ENCODE measurements at regions not wholly inside any gene's neighbourhood (a gene's known extent, or its start where the extent isn't known, plus 50 kb on each side); places are given as distances from the start of the nearest gene placed in this dataset.

GRCh38 chr5:160978944-160979343 is 126.9 kb upstream of the ATP10B start:
- H3K9ac ChIP-seq (ENCODE audit: control insufficient read depth, extremely low read depth, insufficient read depth, low read length): no peak overlapping the region
- H3K79me2 ChIP-seq (ENCODE audit: control insufficient read depth, insufficient read depth, low read length): no peaks in the 10 kb centered on the region
- no peak overlapping the region for H3K4me3 ChIP-seq (ENCODE audit: control insufficient read depth in 2 of 3, extremely low read depth in 1 of 3, insufficient read depth in 2 of 3, low read depth in 1 of 3, low read length in 3 of 3)
- no peak overlapping the region for H2AFZ ChIP-seq (ENCODE audit: control insufficient read depth, low read length)
- DNase-seq (ENCODE audit: low read depth, low spot score) (no peak), FAIRE-seq (no peak)
- H3K4me1 ChIP-seq (ENCODE audit: control insufficient read depth, extremely low read depth, insufficient read depth, low read length): no peaks in the 10 kb centered on the region
- no peak overlapping the region for H3K27ac ChIP-seq (ENCODE audit: control insufficient read depth, insufficient read depth, low read length)
- no peaks in the 10 kb centered on the region for H3K9me3 ChIP-seq (ENCODE audit: control insufficient read depth, low read depth, low read length)
- H4K20me1 ChIP-seq (ENCODE audit: control insufficient read depth, extremely low read depth, insufficient read depth, low read length): no peaks in the 10 kb centered on the region
- no peak overlapping the region for H3K4me2 ChIP-seq (ENCODE audit: control insufficient read depth, extremely low read depth, insufficient read depth, low read depth, low read length)
- H3K36me3 ChIP-seq (ENCODE audit: control insufficient read depth in 2 of 2, extremely low read depth in 1 of 2, insufficient read depth in 2 of 2, low read length in 2 of 2): no peaks in the 10 kb centered on the region
- no peak for TF ChIP-seq CTCF (optimal IDR thresholded peaks at IDR 0.05 in 1 of 3, IDR thresholded peaks at IDR 0.05 in 1 of 3, conservative IDR thresholded peaks at IDR 0.05 in 1 of 3; ENCODE audit: extremely low read depth in 1 of 3, insufficient read depth in 2 of 3, low read length in 3 of 3)
- no peak for TF ChIP-seq EZH2 (IDR thresholded peaks at IDR 0.05; ENCODE audit: low read length)
- H3K27me3 ChIP-seq (ENCODE audit: control insufficient read depth, extremely low read depth, insufficient read depth, low read length): no peaks in the 10 kb centered on the region
- no peaks in the 10 kb centered on the region for H3K9me1 ChIP-seq (ENCODE audit: control insufficient read depth, extremely low read depth, insufficient read depth, low read length)
- dilution Hi-C loops (cut with MboI; ENCODE audit: extremely low pct_ligation_motif_present, low sequenced_read_pairs): no loop called here

DNA sequence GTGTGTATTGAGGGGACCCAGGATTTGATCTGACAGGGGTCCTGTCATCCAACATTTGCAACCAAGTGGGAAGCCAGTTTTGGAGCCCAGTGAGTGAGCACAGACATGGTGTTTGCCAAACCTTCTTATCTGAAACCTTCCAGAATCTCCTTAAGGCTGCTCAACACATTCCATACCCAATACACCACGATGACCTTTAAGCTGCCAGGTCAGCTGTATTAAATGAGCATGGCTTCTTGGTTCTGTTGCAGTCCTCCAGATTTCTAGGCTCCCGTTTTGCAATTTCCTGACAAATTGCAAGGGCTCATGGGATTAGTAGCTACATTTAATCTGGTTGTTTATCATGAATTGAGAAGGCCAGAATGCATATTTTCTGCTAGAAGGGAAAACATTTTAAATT is 124.2 kb upstream of the ATP10B start:
- no peaks in the 10 kb centered on the region for H3K4me1 ChIP-seq (ENCODE audit: control insufficient read depth, extremely low read depth, insufficient read depth, low read length)
- H3K9ac ChIP-seq (ENCODE audit: control insufficient read depth, extremely low read depth, insufficient read depth, low read length): no peak overlapping the region
- no peaks in the 10 kb centered on the region for H3K9me3 ChIP-seq (ENCODE audit: control insufficient read depth, low read depth, low read length)
- no peak overlapping the region for H2AFZ ChIP-seq (ENCODE audit: control insufficient read depth, low read length)
- no peak overlapping the region for H3K27ac ChIP-seq (ENCODE audit: control insufficient read depth, insufficient read depth, low read length)
- no peaks in the 10 kb centered on the region for H3K79me2 ChIP-seq (ENCODE audit: control insufficient read depth, insufficient read depth, low read length)
- DNase-seq (ENCODE audit: low read depth, low spot score) (no peak), FAIRE-seq (no peak)
- H3K9me1 ChIP-seq (ENCODE audit: control insufficient read depth, extremely low read depth, insufficient read depth, low read length): no peaks in the 10 kb centered on the region
- H4K20me1 ChIP-seq (ENCODE audit: control insufficient read depth, extremely low read depth, insufficient read depth, low read length): no peaks in the 10 kb centered on the region
- no peak overlapping the region for H3K4me3 ChIP-seq (ENCODE audit: control insufficient read depth in 2 of 3, extremely low read depth in 1 of 3, insufficient read depth in 2 of 3, low read depth in 1 of 3, low read length in 3 of 3)
- TF ChIP-seq EZH2 (IDR thresholded peaks at IDR 0.05; ENCODE audit: low read length): no peak
- TF ChIP-seq CTCF (optimal IDR thresholded peaks at IDR 0.05 in 1 of 3, IDR thresholded peaks at IDR 0.05 in 1 of 3, conservative IDR thresholded peaks at IDR 0.05 in 1 of 3; ENCODE audit: extremely low read depth in 1 of 3, insufficient read depth in 2 of 3, low read length in 3 of 3): no peak
- H3K4me2 ChIP-seq (ENCODE audit: control insufficient read depth, extremely low read depth, insufficient read depth, low read depth, low read length): no peak overlapping the region
- H3K36me3 ChIP-seq (ENCODE audit: control insufficient read depth in 2 of 2, extremely low read depth in 1 of 2, insufficient read depth in 2 of 2, low read length in 2 of 2): no peaks in the 10 kb centered on the region
- dilution Hi-C loops (cut with MboI; ENCODE audit: extremely low pct_ligation_motif_present, low sequenced_read_pairs): no loop called here
- H3K27me3 ChIP-seq (ENCODE audit: control insufficient read depth, extremely low read depth, insufficient read depth, low read length): no peaks in the 10 kb centered on the region

Data from keratinocyte (primary cell).